ENCODE measurements at regions not wholly inside any gene's neighbourhood (a gene's known extent, or its start where the extent isn't known, plus 50 kb on each side); places are given as distances from the start of the nearest gene placed in this dataset.

DNA sequence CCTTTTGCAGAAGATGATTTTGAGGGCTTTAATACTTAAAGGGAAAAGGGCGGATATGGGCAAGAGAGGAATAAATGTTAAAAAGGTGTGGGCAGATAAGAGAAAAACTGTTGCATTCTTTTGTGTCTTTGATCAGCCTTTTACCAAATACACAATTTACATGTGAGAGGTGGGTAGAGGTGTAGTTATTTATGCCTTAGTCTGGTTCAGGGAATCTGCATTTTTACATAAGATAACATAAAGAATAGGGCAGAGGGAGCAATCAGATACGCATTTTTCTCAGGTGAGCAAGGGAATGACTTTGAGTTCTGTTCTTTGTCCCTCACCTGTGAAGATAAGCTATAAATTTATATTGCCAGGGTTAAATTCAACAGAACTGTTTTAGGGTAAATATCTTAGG is 708.4 kb upstream of the SLITRK1 start (continued):
- TF ChIP-seq, protein P1, sequence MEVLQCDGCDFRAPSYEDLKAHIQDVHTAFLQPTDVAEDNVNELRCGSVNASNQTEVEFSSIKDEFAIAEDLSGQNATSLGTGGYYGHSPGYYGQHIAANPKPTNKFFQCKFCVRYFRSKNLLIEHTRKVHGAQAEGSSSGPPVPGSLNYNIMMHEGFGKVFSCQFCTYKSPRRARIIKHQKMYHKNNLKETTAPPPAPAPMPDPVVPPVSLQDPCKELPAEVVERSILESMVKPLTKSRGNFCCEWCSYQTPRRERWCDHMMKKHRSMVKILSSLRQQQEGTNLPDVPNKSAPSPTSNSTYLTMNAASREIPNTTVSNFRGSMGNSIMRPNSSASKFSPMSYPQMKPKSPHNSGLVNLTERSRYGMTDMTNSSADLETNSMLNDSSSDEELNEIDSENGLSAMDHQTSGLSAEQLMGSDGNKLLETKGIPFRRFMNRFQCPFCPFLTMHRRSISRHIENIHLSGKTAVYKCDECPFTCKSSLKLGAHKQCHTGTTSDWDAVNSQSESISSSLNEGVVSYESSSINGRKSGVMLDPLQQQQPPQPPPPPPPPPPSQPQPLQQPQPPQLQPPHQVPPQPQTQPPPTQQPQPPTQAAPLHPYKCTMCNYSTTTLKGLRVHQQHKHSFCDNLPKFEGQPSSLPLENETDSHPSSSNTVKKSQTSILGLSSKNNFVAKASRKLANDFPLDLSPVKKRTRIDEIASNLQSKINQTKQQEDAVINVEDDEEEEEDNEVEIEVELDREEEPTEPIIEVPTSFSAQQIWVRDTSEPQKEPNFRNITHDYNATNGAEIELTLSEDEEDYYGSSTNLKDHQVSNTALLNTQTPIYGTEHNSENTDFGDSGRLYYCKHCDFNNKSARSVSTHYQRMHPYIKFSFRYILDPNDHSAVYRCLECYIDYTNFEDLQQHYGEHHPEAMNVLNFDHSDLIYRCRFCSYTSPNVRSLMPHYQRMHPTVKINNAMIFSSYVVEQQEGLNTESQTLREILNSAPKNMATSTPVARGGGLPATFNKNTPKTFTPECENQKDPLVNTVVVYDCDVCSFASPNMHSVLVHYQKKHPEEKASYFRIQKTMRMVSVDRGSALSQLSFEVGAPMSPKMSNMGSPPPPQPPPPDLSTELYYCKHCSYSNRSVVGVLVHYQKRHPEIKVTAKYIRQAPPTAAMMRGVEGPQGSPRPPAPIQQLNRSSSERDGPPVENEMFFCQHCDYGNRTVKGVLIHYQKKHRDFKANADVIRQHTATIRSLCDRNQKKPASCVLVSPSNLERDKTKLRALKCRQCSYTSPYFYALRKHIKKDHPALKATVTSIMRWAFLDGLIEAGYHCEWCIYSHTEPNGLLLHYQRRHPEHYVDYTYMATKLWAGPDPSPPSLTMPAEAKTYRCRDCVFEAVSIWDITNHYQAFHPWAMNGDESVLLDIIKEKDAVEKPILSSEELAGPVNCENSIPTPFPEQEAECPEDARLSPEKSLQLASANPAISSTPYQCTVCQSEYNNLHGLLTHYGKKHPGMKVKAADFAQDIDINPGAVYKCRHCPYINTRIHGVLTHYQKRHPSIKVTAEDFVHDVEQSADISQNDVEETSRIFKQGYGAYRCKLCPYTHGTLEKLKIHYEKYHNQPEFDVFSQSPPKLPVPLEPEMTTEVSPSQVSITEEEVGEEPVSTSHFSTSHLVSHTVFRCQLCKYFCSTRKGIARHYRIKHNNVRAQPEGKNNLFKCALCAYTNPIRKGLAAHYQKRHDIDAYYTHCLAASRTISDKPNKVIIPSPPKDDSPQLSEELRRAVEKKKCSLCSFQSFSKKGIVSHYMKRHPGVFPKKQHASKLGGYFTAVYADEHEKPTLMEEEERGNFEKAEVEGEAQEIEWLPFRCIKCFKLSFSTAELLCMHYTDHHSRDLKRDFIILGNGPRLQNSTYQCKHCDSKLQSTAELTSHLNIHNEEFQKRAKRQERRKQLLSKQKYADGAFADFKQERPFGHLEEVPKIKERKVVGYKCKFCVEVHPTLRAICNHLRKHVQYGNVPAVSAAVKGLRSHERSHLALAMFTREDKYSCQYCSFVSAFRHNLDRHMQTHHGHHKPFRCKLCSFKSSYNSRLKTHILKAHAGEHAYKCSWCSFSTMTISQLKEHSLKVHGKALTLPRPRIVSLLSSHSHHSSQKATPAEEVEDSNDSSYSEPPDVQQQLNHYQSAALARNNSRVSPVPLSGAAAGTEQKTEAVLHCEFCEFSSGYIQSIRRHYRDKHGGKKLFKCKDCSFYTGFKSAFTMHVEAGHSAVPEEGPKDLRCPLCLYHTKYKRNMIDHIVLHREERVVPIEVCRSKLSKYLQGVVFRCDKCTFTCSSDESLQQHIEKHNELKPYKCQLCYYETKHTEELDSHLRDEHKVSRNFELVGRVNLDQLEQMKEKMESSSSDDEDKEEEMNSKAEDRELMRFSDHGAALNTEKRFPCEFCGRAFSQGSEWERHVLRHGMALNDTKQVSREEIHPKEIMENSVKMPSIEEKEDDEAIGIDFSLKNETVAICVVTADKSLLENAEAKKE (CRISPR knock-in tag; IDR thresholded peaks at IDR 0.05), result no peak
- TF ChIP-seq JUNB (IDR thresholded peaks at IDR 0.05; ENCODE audit: unreplicated experiment), result no peak

DNA sequence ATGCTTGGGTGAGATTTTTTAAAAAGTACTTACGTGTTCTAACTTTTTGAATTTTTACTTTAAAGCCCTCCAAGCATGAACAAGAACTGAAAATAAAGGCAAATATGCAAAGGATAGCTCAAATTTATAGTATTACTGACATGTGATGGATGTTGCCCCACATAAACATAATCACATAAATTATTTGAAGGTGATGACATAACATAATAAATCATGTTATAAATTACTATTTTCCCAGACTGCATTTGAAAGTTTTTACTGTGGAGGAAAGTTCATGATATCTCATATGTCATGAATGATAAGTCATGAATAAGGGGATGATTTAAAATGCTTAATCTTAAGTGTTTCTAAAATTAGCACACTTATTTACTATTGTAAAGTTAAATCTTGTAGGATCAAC is 705.7 kb upstream of the SLITRK1 start:
- no peaks in the 10 kb centered on the region for H3K27me3 ChIP-seq (ENCODE audit: insufficient read depth)
- peaks cover 31% of the 10 kb centered on the region for H3K4me1 ChIP-seq (ENCODE audit: insufficient read depth)
- H3K4me3 ChIP-seq, result no peak overlapping the region
- Mint-ChIP-seq H3K9me3 (no peaks in the 10 kb centered on the region), H3K4me1 (peaks cover 28% of the 10 kb centered on the region), H3K4me3 (no peak overlapping the region), H3K36me3 (ENCODE audit: low read depth) (no peaks in the 10 kb centered on the region), H3K27ac (no peak overlapping the region), H3K27me3 (ENCODE audit: insufficient read depth, low read depth, poor library complexity) (no peaks in the 10 kb centered on the region)
- no peaks in the 10 kb centered on the region for H3K9me2 ChIP-seq (ENCODE audit: insufficient read depth)
- ATAC-seq, result no peak
- DNase-seq (ENCODE audit: low spot score), result no peak
- H3K36me3 ChIP-seq (ENCODE audit: insufficient read depth), result no peaks in the 10 kb centered on the region
- H3K4me2 ChIP-seq, result no peak overlapping the region
- H4K20me1 ChIP-seq (replicated peaks; ENCODE audit: insufficient read depth), result no peaks in the 10 kb centered on the region
- no peak overlapping the region for H2AFZ ChIP-seq
- no peaks in the 10 kb centered on the region for H3F3A ChIP-seq (replicated peaks; ENCODE audit: low read depth)
- H3K27ac ChIP-seq (ENCODE audit: low read depth), result no peak overlapping the region
- no peaks in the 10 kb centered on the region for H3K79me2 ChIP-seq (replicated peaks; ENCODE audit: insufficient read depth)
- TF ChIP-seq EZH2phosphoT487 (IDR thresholded peaks at IDR 0.05; ENCODE audit: unreplicated experiment) (no peak), EZH2 (IDR thresholded peaks at IDR 0.05; ENCODE audit: low read depth, unreplicated experiment) (no peak), STAT1 (IDR thresholded peaks at IDR 0.05; ENCODE audit: unreplicated experiment) (no peak), ZNF114 (CRISPR knock-in tag; IDR thresholded peaks at IDR 0.05) (no peak), JUNB (IDR thresholded peaks at IDR 0.05; ENCODE audit: unreplicated experiment) (no peak), POLR2AphosphoS5 (IDR thresholded peaks at IDR 0.05; ENCODE audit: low read depth) (no peak), NANOG (IDR thresholded peaks at IDR 0.05; ENCODE audit: borderline replicate concordance) (no peak)
- TF ChIP-seq, protein P2, sequence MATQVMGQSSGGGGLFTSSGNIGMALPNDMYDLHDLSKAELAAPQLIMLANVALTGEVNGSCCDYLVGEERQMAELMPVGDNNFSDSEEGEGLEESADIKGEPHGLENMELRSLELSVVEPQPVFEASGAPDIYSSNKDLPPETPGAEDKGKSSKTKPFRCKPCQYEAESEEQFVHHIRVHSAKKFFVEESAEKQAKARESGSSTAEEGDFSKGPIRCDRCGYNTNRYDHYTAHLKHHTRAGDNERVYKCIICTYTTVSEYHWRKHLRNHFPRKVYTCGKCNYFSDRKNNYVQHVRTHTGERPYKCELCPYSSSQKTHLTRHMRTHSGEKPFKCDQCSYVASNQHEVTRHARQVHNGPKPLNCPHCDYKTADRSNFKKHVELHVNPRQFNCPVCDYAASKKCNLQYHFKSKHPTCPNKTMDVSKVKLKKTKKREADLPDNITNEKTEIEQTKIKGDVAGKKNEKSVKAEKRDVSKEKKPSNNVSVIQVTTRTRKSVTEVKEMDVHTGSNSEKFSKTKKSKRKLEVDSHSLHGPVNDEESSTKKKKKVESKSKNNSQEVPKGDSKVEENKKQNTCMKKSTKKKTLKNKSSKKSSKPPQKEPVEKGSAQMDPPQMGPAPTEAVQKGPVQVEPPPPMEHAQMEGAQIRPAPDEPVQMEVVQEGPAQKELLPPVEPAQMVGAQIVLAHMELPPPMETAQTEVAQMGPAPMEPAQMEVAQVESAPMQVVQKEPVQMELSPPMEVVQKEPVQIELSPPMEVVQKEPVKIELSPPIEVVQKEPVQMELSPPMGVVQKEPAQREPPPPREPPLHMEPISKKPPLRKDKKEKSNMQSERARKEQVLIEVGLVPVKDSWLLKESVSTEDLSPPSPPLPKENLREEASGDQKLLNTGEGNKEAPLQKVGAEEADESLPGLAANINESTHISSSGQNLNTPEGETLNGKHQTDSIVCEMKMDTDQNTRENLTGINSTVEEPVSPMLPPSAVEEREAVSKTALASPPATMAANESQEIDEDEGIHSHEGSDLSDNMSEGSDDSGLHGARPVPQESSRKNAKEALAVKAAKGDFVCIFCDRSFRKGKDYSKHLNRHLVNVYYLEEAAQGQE (IDR thresholded peaks at IDR 0.05; ENCODE audit: unreplicated experiment), result no peak
- TF ChIP-seq, protein P3, sequence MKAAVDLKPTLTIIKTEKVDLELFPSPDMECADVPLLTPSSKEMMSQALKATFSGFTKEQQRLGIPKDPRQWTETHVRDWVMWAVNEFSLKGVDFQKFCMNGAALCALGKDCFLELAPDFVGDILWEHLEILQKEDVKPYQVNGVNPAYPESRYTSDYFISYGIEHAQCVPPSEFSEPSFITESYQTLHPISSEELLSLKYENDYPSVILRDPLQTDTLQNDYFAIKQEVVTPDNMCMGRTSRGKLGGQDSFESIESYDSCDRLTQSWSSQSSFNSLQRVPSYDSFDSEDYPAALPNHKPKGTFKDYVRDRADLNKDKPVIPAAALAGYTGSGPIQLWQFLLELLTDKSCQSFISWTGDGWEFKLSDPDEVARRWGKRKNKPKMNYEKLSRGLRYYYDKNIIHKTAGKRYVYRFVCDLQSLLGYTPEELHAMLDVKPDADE (IDR thresholded peaks at IDR 0.05), result no peak
